Mesendoderm (in vitro differentiated cells): ENCODE measurements at regions not wholly inside any gene's neighbourhood (a gene's known extent, or its start where the extent isn't known, plus 50 kb on each side); places are given as distances from the start of the nearest gene placed in this dataset.

ENCODE experiments used
- DNase-seq: peaks from one replicate; pipeline ENCODE4 v3.0.0; 2013
- H2AK5ac ChIP-seq: 2 replicates; pipeline ENCODE4 v1.6.1; 2013; ENCODE audit warnings: low read length, inconsistent platforms
- H2BK120ac ChIP-seq: 2 replicates; pipeline ENCODE4 v1.6.1; 2013; ENCODE audit warnings: low read depth, mild to moderate bottlenecking, low read length, moderate library complexity, mixed read lengths
- H2BK15ac ChIP-seq: replicated peaks from 2 replicates; pipeline ENCODE4 v1.6.1; 2013; ENCODE audit warnings: low read depth, mild to moderate bottlenecking, moderate library complexity
- H2BK5ac ChIP-seq: 2 replicates; pipeline ENCODE4 v1.6.1; 2013; ENCODE audit warnings: low read length, inconsistent platforms
- H3K18ac ChIP-seq: 2 replicates; pipeline ENCODE4 v1.6.1; 2013; ENCODE audit warnings: mild to moderate bottlenecking, low read length, mixed read lengths
- H3K23ac ChIP-seq: one replicate; pipeline ENCODE4 v1.6.1; 2013; ENCODE audit warnings: low read length
- H3K27ac ChIP-seq: 2 replicates; pipeline ENCODE4 v1.5.1; 2013; ENCODE audit warnings: low read depth, mild to moderate bottlenecking, inconsistent platforms, low read length, moderate library complexity
- H3K27me3 ChIP-seq: 2 replicates; pipeline ENCODE4 v1.6.1; 2013; ENCODE audit warnings: low read length, control low read depth, mild to moderate bottlenecking, inconsistent platforms; ENCODE audit not compliant: insufficient read depth, poor library complexity
- H3K36me3 ChIP-seq: 2 replicates; pipeline ENCODE4 v1.6.1; 2013; ENCODE audit warnings: low read length, inconsistent platforms; ENCODE audit not compliant: control insufficient read depth, insufficient read depth
- H3K4ac ChIP-seq: one replicate; pipeline ENCODE4 v1.6.1; 2013; ENCODE audit warnings: low read depth, mild to moderate bottlenecking, low read length, moderate library complexity
- H3K4me1 ChIP-seq: 2 replicates; pipeline ENCODE4 v1.6.1; 2013; ENCODE audit warnings: low read depth, low read length, inconsistent platforms; ENCODE audit not compliant: control insufficient read depth
- H3K4me2 ChIP-seq: 2 replicates; pipeline ENCODE4 v1.6.1; 2013; ENCODE audit warnings: low read length
- H3K4me3 ChIP-seq: 2 replicates; pipeline ENCODE4 v1.5.1; 2013; ENCODE audit warnings: mild to moderate bottlenecking, low read length
- H3K56ac ChIP-seq: one replicate; pipeline ENCODE4 v1.6.1; 2013; ENCODE audit warnings: low read length
- H3K79me1 ChIP-seq: 2 replicates; pipeline ENCODE4 v1.6.1; 2013; ENCODE audit warnings: low read length, inconsistent platforms
- H3K79me2 ChIP-seq: 2 replicates; pipeline ENCODE4 v1.6.1; 2013; ENCODE audit warnings: mild to moderate bottlenecking, low read length; ENCODE audit not compliant: control insufficient read depth, insufficient read depth
- H3K9ac ChIP-seq: 2 replicates; pipeline ENCODE4 v1.6.1; 2013; ENCODE audit warnings: low read length, inconsistent platforms
- H4K5ac ChIP-seq: one replicate; pipeline ENCODE4 v1.6.1; 2013; ENCODE audit warnings: low read length
- H4K8ac ChIP-seq: one replicate; pipeline ENCODE4 v1.6.1; 2013; ENCODE audit warnings: low read depth, mild to moderate bottlenecking, control low read depth, low read length, moderate library complexity
- WGBS: extraction: QIAGEN DNeasy Blood & Tissue Kit; methylation state at CpG from one replicate; pipeline ENCODE4 v1.1.7; 2013; ENCODE audit warnings: low lambda C conversion rate, missing lambda C conversion rate; ENCODE audit not compliant: insufficient coverage; ENCODE audit errors: extremely low coverage; 5-methylcytosine and 5-hydroxymethylcytosine counted together

GRCh38 chr6:66032626-66033025 lies 325.6 kb upstream of the EYS start:
- H3K4me3 ChIP-seq, result no peak overlapping the region
- H2BK15ac ChIP-seq, result no peak overlapping the region
- H2AK5ac ChIP-seq, result no peak overlapping the region
- no peak overlapping the region for H2BK5ac ChIP-seq
- WGBS, result no CpG with 5 or more reads among the region's 1 CpG
- no peaks in the 10 kb centered on the region for H3K4me1 ChIP-seq
- no peaks in the 10 kb centered on the region for H3K79me1 ChIP-seq
- H3K56ac ChIP-seq, result no peak overlapping the region
- no peak overlapping the region for H3K4me2 ChIP-seq
- no peak overlapping the region for H3K18ac ChIP-seq
- no peak overlapping the region for H3K9ac ChIP-seq
- no peaks in the 10 kb centered on the region for H3K27me3 ChIP-seq
- H4K8ac ChIP-seq, result no peak overlapping the region
- DNase-seq, result no peak
- H3K23ac ChIP-seq, result no peak overlapping the region
- H3K27ac ChIP-seq, result no peak overlapping the region
- H4K5ac ChIP-seq, result no peak overlapping the region
- no peak overlapping the region for H2BK120ac ChIP-seq
- H3K4ac ChIP-seq, result no peak overlapping the region
- no peaks in the 10 kb centered on the region for H3K36me3 ChIP-seq
- no peaks in the 10 kb centered on the region for H3K79me2 ChIP-seq

GRCh38 chr6:66029391-66029790 lies 322.4 kb upstream of the EYS start:
- no peak overlapping the region for H4K5ac ChIP-seq
- no peak overlapping the region for H3K23ac ChIP-seq
- H3K27me3 ChIP-seq, result no peaks in the 10 kb centered on the region
- no peaks in the 10 kb centered on the region for H3K4me1 ChIP-seq
- no peak overlapping the region for H3K4me2 ChIP-seq
- no peak for DNase-seq
- H3K9ac ChIP-seq, result no peak overlapping the region
- no peaks in the 10 kb centered on the region for H3K79me2 ChIP-seq
- no peak overlapping the region for H2BK5ac ChIP-seq
- no peak overlapping the region for H2BK15ac ChIP-seq
- no peak overlapping the region for H3K4me3 ChIP-seq
- no peak overlapping the region for H2AK5ac ChIP-seq
- no peak overlapping the region for H3K27ac ChIP-seq
- H3K18ac ChIP-seq, result no peak overlapping the region
- H3K79me1 ChIP-seq, result no peaks in the 10 kb centered on the region
- no peak overlapping the region for H3K4ac ChIP-seq
- no peak overlapping the region for H4K8ac ChIP-seq
- no peak overlapping the region for H2BK120ac ChIP-seq
- no peaks in the 10 kb centered on the region for H3K36me3 ChIP-seq
- H3K56ac ChIP-seq, result no peak overlapping the region

- no peak overlapping the region for H3K4me3 ChIP-seq
- no peaks in the 10 kb centered on the region for H3K79me2 ChIP-seq
- no CpG with 5 or more reads among the region's 30 CpGs for WGBS
- H3K56ac ChIP-seq, result no peak overlapping the region
- no peaks in the 10 kb centered on the region for H3K4me1 ChIP-seq
- H3K4me2 ChIP-seq, result no peak overlapping the region
- no peak overlapping the region for H3K18ac ChIP-seq
- no peak for DNase-seq
- H2BK5ac ChIP-seq, result no peak overlapping the region
- no peak overlapping the region for H3K27ac ChIP-seq
- no peak overlapping the region for H3K9ac ChIP-seq
- H2BK15ac ChIP-seq, result no peak overlapping the region
- no peaks in the 10 kb centered on the region for H3K27me3 ChIP-seq
- H2AK5ac ChIP-seq, result no peak overlapping the region
- no peaks in the 10 kb centered on the region for H3K79me1 ChIP-seq
- H4K8ac ChIP-seq, result no peak overlapping the region
- no peak overlapping the region for H4K5ac ChIP-seq
- H3K36me3 ChIP-seq, result no peaks in the 10 kb centered on the region
- H3K4ac ChIP-seq, result no peak overlapping the region
- H3K23ac ChIP-seq, result no peak overlapping the region
- no peak overlapping the region for H2BK120ac ChIP-seq
These were observed 292.3 kb upstream of the EYS start for GRCh38 chr6:65999288-65999791.

- no peaks in the 10 kb centered on the region for H3K27me3 ChIP-seq
- H3K79me1 ChIP-seq, result no peaks in the 10 kb centered on the region
- no peak overlapping the region for H3K4ac ChIP-seq
- no peaks in the 10 kb centered on the region for H3K79me2 ChIP-seq
- no peak overlapping the region for H2BK5ac ChIP-seq
- no peak overlapping the region for H2BK120ac ChIP-seq
- no peak overlapping the region for H3K56ac ChIP-seq
- no peak overlapping the region for H3K18ac ChIP-seq
- no peak overlapping the region for H4K8ac ChIP-seq
- H4K5ac ChIP-seq, result no peak overlapping the region
- WGBS, result no CpG with 5 or more reads among the region's 19 CpGs
- H3K4me1 ChIP-seq, result no peaks in the 10 kb centered on the region
- H2AK5ac ChIP-seq, result no peak overlapping the region
- H3K4me3 ChIP-seq, result no peak overlapping the region
- H2BK15ac ChIP-seq, result no peak overlapping the region
- H3K23ac ChIP-seq, result no peak overlapping the region
- H3K9ac ChIP-seq, result no peak overlapping the region
- H3K4me2 ChIP-seq, result no peak overlapping the region
- no peak overlapping the region for H3K27ac ChIP-seq
- no peak for DNase-seq
- H3K36me3 ChIP-seq, result no peaks in the 10 kb centered on the region
These were observed 291.5 kb upstream of the EYS start for GRCh38 chr6:65998544-65998943.

- Histone ChIP-seq H3K4me3 (no peak overlapping the region), H3K27ac (no peak overlapping the region), H2AK5ac (no peak overlapping the region), H2BK5ac (no peak overlapping the region), H3K18ac (no peak overlapping the region), H3K4ac (no peak overlapping the region), H3K79me2 (no peaks in the 10 kb centered on the region), H4K5ac (no peak overlapping the region), H4K8ac (no peak overlapping the region), H3K9ac (no peak overlapping the region), H3K79me1 (no peaks in the 10 kb centered on the region), H3K36me3 (no peaks in the 10 kb centered on the region), H3K27me3 (no peaks in the 10 kb centered on the region), H2BK120ac (no peak overlapping the region), H3K23ac (no peak overlapping the region), H3K4me1 (no peaks in the 10 kb centered on the region), H3K56ac (no peak overlapping the region), H3K4me2 (no peak overlapping the region), H2BK15ac (no peak overlapping the region)
- DNase-seq, result no peak
- no CpG with 5 or more reads among the region's 1 CpG for WGBS
These were observed 290.5 kb upstream of the EYS start for GRCh38 chr6:65997539-65997938.

GRCh38 chr6:65996096-65996495 lies 289.1 kb upstream of the EYS start:
- no peak overlapping the region for H3K18ac ChIP-seq
- no peak overlapping the region for H3K27ac ChIP-seq
- no peak overlapping the region for H3K4me3 ChIP-seq
- no peak overlapping the region for H4K5ac ChIP-seq
- WGBS, result no CpG with 5 or more reads among the region's 1 CpG
- H3K79me2 ChIP-seq, result no peaks in the 10 kb centered on the region
- no peaks in the 10 kb centered on the region for H3K36me3 ChIP-seq
- no peak overlapping the region for H3K23ac ChIP-seq
- H3K4me1 ChIP-seq, result no peaks in the 10 kb centered on the region
- H3K4ac ChIP-seq, result no peak overlapping the region
- H3K27me3 ChIP-seq, result no peaks in the 10 kb centered on the region
- H2BK15ac ChIP-seq, result no peak overlapping the region
- no peak overlapping the region for H2BK120ac ChIP-seq
- no peak overlapping the region for H2BK5ac ChIP-seq
- H4K8ac ChIP-seq, result no peak overlapping the region
- no peak overlapping the region for H2AK5ac ChIP-seq
- no peak for DNase-seq
- no peaks in the 10 kb centered on the region for H3K79me1 ChIP-seq
- H3K56ac ChIP-seq, result no peak overlapping the region
- H3K4me2 ChIP-seq, result no peak overlapping the region
- H3K9ac ChIP-seq, result no peak overlapping the region
